ENCODE measurements at regions not wholly inside any gene's neighbourhood (a gene's known extent, or its start where the extent isn't known, plus 50 kb on each side); places are given as distances from the start of the nearest gene placed in this dataset.

DNA sequence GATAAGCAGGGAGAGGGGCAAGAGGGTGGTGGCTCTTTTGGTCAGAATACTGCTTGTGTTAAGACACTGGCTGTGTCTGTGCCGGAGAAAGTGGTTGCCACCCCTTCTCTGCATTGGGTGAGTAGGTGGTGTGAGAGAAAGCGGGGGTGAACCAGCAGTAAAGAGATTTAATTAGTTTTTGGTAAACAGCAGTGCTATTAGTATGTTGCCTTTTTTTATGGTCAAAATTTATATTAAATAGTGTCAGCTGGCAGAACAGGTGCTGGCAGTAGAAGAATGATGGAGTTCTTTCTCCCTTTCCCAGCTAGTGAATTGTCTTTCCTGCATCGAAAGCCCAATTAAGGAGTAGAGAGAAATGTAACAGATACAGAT, 181.6 kb downstream of the LARP7 start:
- Histone ChIP-seq H3K27ac (no peak overlapping the region), H3K9me3 (ENCODE audit: low read depth) (no peaks in the 10 kb centered on the region), H3K27me3 (no peaks in the 10 kb centered on the region), H3K4me1 (ENCODE audit: low read depth) (no peaks in the 10 kb centered on the region), H3K36me3 (no peaks in the 10 kb centered on the region), H3K4me3 (peak overlapping the region; percentile 26)
- TF ChIP-seq, protein P1, sequence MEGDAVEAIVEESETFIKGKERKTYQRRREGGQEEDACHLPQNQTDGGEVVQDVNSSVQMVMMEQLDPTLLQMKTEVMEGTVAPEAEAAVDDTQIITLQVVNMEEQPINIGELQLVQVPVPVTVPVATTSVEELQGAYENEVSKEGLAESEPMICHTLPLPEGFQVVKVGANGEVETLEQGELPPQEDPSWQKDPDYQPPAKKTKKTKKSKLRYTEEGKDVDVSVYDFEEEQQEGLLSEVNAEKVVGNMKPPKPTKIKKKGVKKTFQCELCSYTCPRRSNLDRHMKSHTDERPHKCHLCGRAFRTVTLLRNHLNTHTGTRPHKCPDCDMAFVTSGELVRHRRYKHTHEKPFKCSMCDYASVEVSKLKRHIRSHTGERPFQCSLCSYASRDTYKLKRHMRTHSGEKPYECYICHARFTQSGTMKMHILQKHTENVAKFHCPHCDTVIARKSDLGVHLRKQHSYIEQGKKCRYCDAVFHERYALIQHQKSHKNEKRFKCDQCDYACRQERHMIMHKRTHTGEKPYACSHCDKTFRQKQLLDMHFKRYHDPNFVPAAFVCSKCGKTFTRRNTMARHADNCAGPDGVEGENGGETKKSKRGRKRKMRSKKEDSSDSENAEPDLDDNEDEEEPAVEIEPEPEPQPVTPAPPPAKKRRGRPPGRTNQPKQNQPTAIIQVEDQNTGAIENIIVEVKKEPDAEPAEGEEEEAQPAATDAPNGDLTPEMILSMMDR (IDR thresholded peaks at IDR 0.05; ENCODE audit: low read depth, low read length), result no peak
- peak in 1 of 2 donors; percentile 7 for DNase-seq (ENCODE audit: low read depth in 1 of 2, low spot score in 1 of 2)

DNA sequence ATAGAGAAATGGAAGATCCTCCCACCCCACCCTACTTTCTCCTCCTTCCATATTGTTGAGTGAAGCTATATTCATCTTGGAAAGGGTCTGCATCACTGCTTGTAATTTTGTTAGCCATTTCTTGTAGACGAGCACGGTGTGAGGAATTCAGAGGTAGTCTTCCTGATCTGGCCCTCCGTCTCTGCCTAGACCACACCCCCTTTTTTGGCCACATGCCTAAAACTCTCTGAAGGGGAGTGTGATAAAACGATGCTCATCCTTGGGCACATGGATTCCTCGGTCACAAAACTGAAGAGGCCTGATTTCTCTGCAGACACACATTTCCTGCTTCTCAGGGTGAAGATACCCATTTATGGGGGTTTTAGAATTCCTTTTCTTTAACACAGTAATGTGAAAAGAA, 182.8 kb downstream of the LARP7 start:
- no peak overlapping the region for H3K27ac ChIP-seq
- H3K27me3 ChIP-seq, result no peaks in the 10 kb centered on the region
- H3K4me1 ChIP-seq (ENCODE audit: low read depth), result no peaks in the 10 kb centered on the region
- H3K4me3 ChIP-seq, result no peak overlapping the region
- TF ChIP-seq, protein P1 (IDR thresholded peaks at IDR 0.05; ENCODE audit: low read depth, low read length), result no peak
- no peaks in the 10 kb centered on the region for H3K9me3 ChIP-seq (ENCODE audit: low read depth)
- H3K36me3 ChIP-seq, result no peaks in the 10 kb centered on the region
- DNase-seq (ENCODE audit: low read depth in 1 of 2, low spot score in 1 of 2), result no peak

DNA sequence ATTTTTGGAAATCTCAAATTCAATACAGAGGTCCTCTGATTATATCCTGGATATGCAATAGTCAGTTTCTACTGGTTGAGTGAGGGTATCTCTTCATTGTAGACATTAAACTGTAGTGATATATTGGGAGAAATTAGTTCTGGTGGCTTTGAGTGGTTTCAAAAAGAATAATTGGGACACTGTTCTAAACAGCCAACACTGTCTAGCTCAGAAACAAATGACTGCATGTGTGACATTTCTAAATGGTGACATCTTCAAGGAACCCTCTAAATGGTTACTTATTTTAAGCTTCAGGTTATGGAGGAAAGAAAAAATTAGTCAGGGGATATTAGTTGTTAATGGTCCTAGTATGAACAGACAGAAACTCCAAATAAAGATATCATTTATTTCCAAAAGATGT, 186.2 kb downstream of the LARP7 start:
- TF ChIP-seq, protein P1 (IDR thresholded peaks at IDR 0.05; ENCODE audit: low read depth, low read length), result no peak
- no peaks in the 10 kb centered on the region for H3K27me3 ChIP-seq
- no peaks in the 10 kb centered on the region for H3K9me3 ChIP-seq (ENCODE audit: low read depth)
- no peaks in the 10 kb centered on the region for H3K36me3 ChIP-seq
- H3K4me3 ChIP-seq, result no peak overlapping the region
- no peak for DNase-seq (ENCODE audit: low read depth in 1 of 2, low spot score in 1 of 2)
- H3K27ac ChIP-seq, result no peak overlapping the region
- H3K4me1 ChIP-seq (ENCODE audit: low read depth), result no peaks in the 10 kb centered on the region

DNA sequence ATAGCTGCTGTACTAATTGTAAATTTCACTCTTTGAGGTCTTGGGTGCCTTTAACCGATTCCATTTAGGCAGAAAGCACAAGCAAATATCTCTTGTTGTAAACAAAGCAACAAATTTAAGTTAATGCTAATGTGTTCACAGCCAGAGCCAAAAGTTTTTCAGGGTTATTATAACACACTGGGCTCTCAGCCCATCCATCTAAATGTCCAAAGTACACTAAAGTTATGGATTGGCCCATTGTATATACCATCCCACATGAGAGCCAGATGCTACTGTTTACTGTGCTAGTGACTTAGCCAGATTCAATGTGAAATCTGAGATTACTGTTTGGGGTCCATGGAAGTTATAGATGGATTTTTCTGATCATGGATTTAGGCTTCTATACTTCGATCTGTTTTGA, 186.7 kb downstream of the LARP7 start:
- no peaks in the 10 kb centered on the region for H3K4me1 ChIP-seq (ENCODE audit: low read depth)
- no peaks in the 10 kb centered on the region for H3K9me3 ChIP-seq (ENCODE audit: low read depth)
- H3K27me3 ChIP-seq, result no peaks in the 10 kb centered on the region
- TF ChIP-seq, protein P1 (IDR thresholded peaks at IDR 0.05; ENCODE audit: low read depth, low read length), result no peak
- no peaks in the 10 kb centered on the region for H3K36me3 ChIP-seq
- no peak overlapping the region for H3K27ac ChIP-seq
- DNase-seq (ENCODE audit: low read depth in 1 of 2, low spot score in 1 of 2), result no peak
- no peak overlapping the region for H3K4me3 ChIP-seq

DNA sequence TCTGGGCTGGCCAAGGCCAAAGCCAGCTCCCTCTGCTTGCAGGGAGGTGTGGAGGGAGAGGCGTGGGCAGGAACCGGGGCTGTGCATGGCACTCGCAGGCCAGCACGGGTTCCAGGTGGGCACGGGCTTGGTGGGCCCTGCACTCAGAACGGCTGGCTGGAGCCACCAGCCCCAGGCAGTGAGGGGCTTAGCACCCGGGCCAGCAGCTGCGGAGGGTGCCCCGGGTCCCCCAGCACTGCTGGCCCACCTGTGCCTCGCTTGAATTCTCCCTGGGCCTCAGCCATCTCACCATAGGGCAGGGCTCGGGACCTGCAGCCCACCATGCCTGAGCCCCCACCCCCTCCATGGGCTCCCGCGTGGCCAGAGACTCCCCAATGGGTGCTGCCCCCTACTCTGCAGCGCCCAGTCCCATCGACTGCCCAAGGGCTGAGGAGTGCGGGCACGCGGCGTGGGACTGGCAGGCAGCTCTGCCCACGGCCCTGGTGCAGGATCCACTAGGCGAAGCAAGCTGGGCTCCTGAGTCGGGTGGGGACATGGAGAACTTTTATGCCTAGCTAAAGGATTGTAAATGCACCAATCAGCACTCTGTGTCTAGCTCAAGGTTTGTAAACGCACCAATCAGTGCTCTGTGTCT, 193.9 kb downstream of the LARP7 start:
- no peak overlapping the region for H3K4me3 ChIP-seq
- TF ChIP-seq, protein P1 (IDR thresholded peaks at IDR 0.05; ENCODE audit: low read depth, low read length), result no peak
- no peak for DNase-seq (ENCODE audit: low read depth in 1 of 2, low spot score in 1 of 2)
- no peaks in the 10 kb centered on the region for H3K36me3 ChIP-seq
- no peaks in the 10 kb centered on the region for H3K4me1 ChIP-seq (ENCODE audit: low read depth)
- no peaks in the 10 kb centered on the region for H3K9me3 ChIP-seq (ENCODE audit: low read depth)
- no peaks in the 10 kb centered on the region for H3K27me3 ChIP-seq
- no peak overlapping the region for H3K27ac ChIP-seq

Data from cardiac muscle cell (in vitro differentiated cells and primary cell).